ENCODE measurements at regions not wholly inside any gene's neighbourhood (a gene's known extent, or its start where the extent isn't known, plus 50 kb on each side); places are given as distances from the start of the nearest gene placed in this dataset.

GRCh38 chr3:107024551-107025026 is 352.6 kb upstream of the CCDC54 start:
- H3K23ac ChIP-seq (ENCODE audit: low read depth, low read length, poor library complexity): no peak overlapping the region
- no peak overlapping the region for H2AFZ ChIP-seq (ENCODE audit: low read length)
- no peaks in the 10 kb centered on the region for H3K9me3 ChIP-seq (replicated peaks in 1 of 2; ENCODE audit: control insufficient read depth in 2 of 2, insufficient read depth in 1 of 2, low read depth in 1 of 2, low read length in 2 of 2)
- no peaks in the 10 kb centered on the region for H3K27me3 ChIP-seq (ENCODE audit: control insufficient read depth in 3 of 3, insufficient read depth in 3 of 3, low read depth in 1 of 3, low read length in 3 of 3)
- H2AK5ac ChIP-seq (ENCODE audit: low read depth, low read length): no peak overlapping the region
- no peak overlapping the region for H3K4ac ChIP-seq (ENCODE audit: low read length)
- WGBS, 2 donors (ENCODE audit: extremely low coverage in 2 of 2, insufficient read length in 2 of 2, insufficient replicate concordance in 1 of 2): no CpG with 5 or more reads among the region's 2 CpGs
- H3K14ac ChIP-seq (ENCODE audit: low read length): no peak overlapping the region
- no peaks in the 10 kb centered on the region for H3K36me3 ChIP-seq (replicated peaks in 1 of 2; ENCODE audit: control insufficient read depth in 2 of 2, insufficient read depth in 2 of 2, low read length in 2 of 2)
- peaks cover 0 to 5% of the 10 kb centered on the region in 2 donors for H3K4me1 ChIP-seq (ENCODE audit: control insufficient read depth in 2 of 2, insufficient read depth in 1 of 2, low read depth in 1 of 2, low read length in 2 of 2)
- H2BK120ac ChIP-seq (ENCODE audit: low read depth, low read length): no peak overlapping the region
- H4K8ac ChIP-seq (ENCODE audit: low read depth, low read length): no peak overlapping the region
- no peak overlapping the region for H2BK15ac ChIP-seq (ENCODE audit: low read length)
- no peak overlapping the region for H3K9ac ChIP-seq (ENCODE audit: low read depth, low read length, poor library complexity)
- no peak overlapping the region for H4K91ac ChIP-seq (ENCODE audit: low read depth, low read length, poor library complexity)
- H3K18ac ChIP-seq (ENCODE audit: low read length): no peak overlapping the region
- no peak overlapping the region for H3K4me2 ChIP-seq (ENCODE audit: insufficient read depth, low read length, poor library complexity, severe bottlenecking)
- H2BK12ac ChIP-seq (ENCODE audit: low read length): no peak overlapping the region
- H3K4me3 ChIP-seq (ENCODE audit: low read length in 2 of 2): no peak overlapping the region
- no peaks in the 10 kb centered on the region for H3K79me1 ChIP-seq (ENCODE audit: low read depth, low read length)
- no peak overlapping the region for H3K27ac ChIP-seq (replicated peaks; ENCODE audit: low read length)
- H2BK5ac ChIP-seq (ENCODE audit: low read length): no peak overlapping the region
- DNase-seq (ENCODE audit: low spot score): no peak

GRCh38 chr3:107025961-107026360 is 351.3 kb upstream of the CCDC54 start:
- Histone ChIP-seq H4K8ac (ENCODE audit: low read depth, low read length) (no peak overlapping the region), H2BK12ac (ENCODE audit: low read length) (no peak overlapping the region), H2BK5ac (ENCODE audit: low read length) (no peak overlapping the region), H3K4me1 (ENCODE audit: control insufficient read depth in 2 of 2, insufficient read depth in 1 of 2, low read depth in 1 of 2, low read length in 2 of 2) (peaks cover 0 to 5% of the 10 kb centered on the region in 2 donors), H3K18ac (ENCODE audit: low read length) (no peak overlapping the region), H4K91ac (ENCODE audit: low read depth, low read length, poor library complexity) (no peak overlapping the region), H3K4ac (ENCODE audit: low read length) (no peak overlapping the region), H2BK15ac (ENCODE audit: low read length) (no peak overlapping the region), H3K4me2 (ENCODE audit: insufficient read depth, low read length, poor library complexity, severe bottlenecking) (no peak overlapping the region), H3K9me3 (replicated peaks in 1 of 2; ENCODE audit: control insufficient read depth in 2 of 2, insufficient read depth in 1 of 2, low read depth in 1 of 2, low read length in 2 of 2) (no peaks in the 10 kb centered on the region), H3K4me3 (ENCODE audit: low read length in 2 of 2) (no peak overlapping the region), H2AK5ac (ENCODE audit: low read depth, low read length) (no peak overlapping the region), H3K23ac (ENCODE audit: low read depth, low read length, poor library complexity) (no peak overlapping the region), H2AFZ (ENCODE audit: low read length) (no peak overlapping the region), H3K14ac (ENCODE audit: low read length) (no peak overlapping the region), H3K79me1 (ENCODE audit: low read depth, low read length) (no peaks in the 10 kb centered on the region), H3K9ac (ENCODE audit: low read depth, low read length, poor library complexity) (no peak overlapping the region), H3K27ac (replicated peaks; ENCODE audit: low read length) (no peak overlapping the region), H3K27me3 (ENCODE audit: control insufficient read depth in 3 of 3, insufficient read depth in 3 of 3, low read depth in 1 of 3, low read length in 3 of 3) (no peaks in the 10 kb centered on the region), H2BK120ac (ENCODE audit: low read depth, low read length) (no peak overlapping the region), H3K36me3 (replicated peaks in 1 of 2; ENCODE audit: control insufficient read depth in 2 of 2, insufficient read depth in 2 of 2, low read length in 2 of 2) (no peaks in the 10 kb centered on the region)
- no CpG with 5 or more reads among the region's 3 CpGs for WGBS, 2 donors (ENCODE audit: extremely low coverage in 2 of 2, insufficient read length in 2 of 2, insufficient replicate concordance in 1 of 2)
- DNase-seq (ENCODE audit: low spot score): no peak

- no peak overlapping the region for H4K8ac ChIP-seq (ENCODE audit: low read depth, low read length)
- H3K18ac ChIP-seq (ENCODE audit: low read length): no peak overlapping the region
- no peak overlapping the region for H3K9ac ChIP-seq (ENCODE audit: low read depth, low read length, poor library complexity)
- no peak overlapping the region for H2BK12ac ChIP-seq (ENCODE audit: low read length)
- H3K23ac ChIP-seq (ENCODE audit: low read depth, low read length, poor library complexity): no peak overlapping the region
- no peak overlapping the region for H2AFZ ChIP-seq (ENCODE audit: low read length)
- no peak overlapping the region for H3K4ac ChIP-seq (ENCODE audit: low read length)
- no peak overlapping the region for H2BK5ac ChIP-seq (ENCODE audit: low read length)
- no peaks in the 10 kb centered on the region for H3K9me3 ChIP-seq (replicated peaks in 1 of 2; ENCODE audit: control insufficient read depth in 2 of 2, insufficient read depth in 1 of 2, low read depth in 1 of 2, low read length in 2 of 2)
- no CpG with 5 or more reads among the region's 1 CpG for WGBS, 2 donors (ENCODE audit: extremely low coverage in 2 of 2, insufficient read length in 2 of 2, insufficient replicate concordance in 1 of 2)
- no peak overlapping the region for H2BK15ac ChIP-seq (ENCODE audit: low read length)
- H3K79me1 ChIP-seq (ENCODE audit: low read depth, low read length): no peaks in the 10 kb centered on the region
- H3K4me2 ChIP-seq (ENCODE audit: insufficient read depth, low read length, poor library complexity, severe bottlenecking): no peak overlapping the region
- H3K27me3 ChIP-seq (ENCODE audit: control insufficient read depth in 3 of 3, insufficient read depth in 3 of 3, low read depth in 1 of 3, low read length in 3 of 3): no peaks in the 10 kb centered on the region
- no peak overlapping the region for H2AK5ac ChIP-seq (ENCODE audit: low read depth, low read length)
- H3K4me3 ChIP-seq (ENCODE audit: low read length in 2 of 2): no peak overlapping the region
- no peaks in the 10 kb centered on the region for H3K36me3 ChIP-seq (replicated peaks in 1 of 2; ENCODE audit: control insufficient read depth in 2 of 2, insufficient read depth in 2 of 2, low read length in 2 of 2)
- no peak overlapping the region for H2BK120ac ChIP-seq (ENCODE audit: low read depth, low read length)
- DNase-seq (ENCODE audit: low spot score): no peak
- no peak overlapping the region for H4K91ac ChIP-seq (ENCODE audit: low read depth, low read length, poor library complexity)
- peaks cover 0 to 5% of the 10 kb centered on the region in 2 donors for H3K4me1 ChIP-seq (ENCODE audit: control insufficient read depth in 2 of 2, insufficient read depth in 1 of 2, low read depth in 1 of 2, low read length in 2 of 2)
- H3K14ac ChIP-seq (ENCODE audit: low read length): no peak overlapping the region
- H3K27ac ChIP-seq (replicated peaks; ENCODE audit: low read length): no peak overlapping the region
Observed at GRCh38 chr3:107028086-107028485, 349.2 kb upstream of the CCDC54 start.

- Histone ChIP-seq H2BK12ac (ENCODE audit: low read length) (no peak overlapping the region), H3K4ac (ENCODE audit: low read length) (no peak overlapping the region), H4K91ac (ENCODE audit: low read depth, low read length, poor library complexity) (no peak overlapping the region), H3K79me1 (ENCODE audit: low read depth, low read length) (no peaks in the 10 kb centered on the region), H3K4me1 (ENCODE audit: control insufficient read depth in 2 of 2, insufficient read depth in 1 of 2, low read depth in 1 of 2, low read length in 2 of 2) (peaks cover 0 to 5% of the 10 kb centered on the region in 2 donors), H3K18ac (ENCODE audit: low read length) (no peak overlapping the region), H3K36me3 (replicated peaks in 1 of 2; ENCODE audit: control insufficient read depth in 2 of 2, insufficient read depth in 2 of 2, low read length in 2 of 2) (no peaks in the 10 kb centered on the region), H3K27me3 (ENCODE audit: control insufficient read depth in 3 of 3, insufficient read depth in 3 of 3, low read depth in 1 of 3, low read length in 3 of 3) (no peaks in the 10 kb centered on the region), H3K14ac (ENCODE audit: low read length) (no peak overlapping the region), H2BK15ac (ENCODE audit: low read length) (no peak overlapping the region), H2AK5ac (ENCODE audit: low read depth, low read length) (no peak overlapping the region), H2BK120ac (ENCODE audit: low read depth, low read length) (no peak overlapping the region), H2AFZ (ENCODE audit: low read length) (no peak overlapping the region), H4K8ac (ENCODE audit: low read depth, low read length) (no peak overlapping the region), H3K9ac (ENCODE audit: low read depth, low read length, poor library complexity) (no peak overlapping the region), H3K23ac (ENCODE audit: low read depth, low read length, poor library complexity) (no peak overlapping the region), H3K4me3 (ENCODE audit: low read length in 2 of 2) (no peak overlapping the region), H3K4me2 (ENCODE audit: insufficient read depth, low read length, poor library complexity, severe bottlenecking) (no peak overlapping the region), H3K27ac (replicated peaks; ENCODE audit: low read length) (no peak overlapping the region), H2BK5ac (ENCODE audit: low read length) (no peak overlapping the region), H3K9me3 (replicated peaks in 1 of 2; ENCODE audit: control insufficient read depth in 2 of 2, insufficient read depth in 1 of 2, low read depth in 1 of 2, low read length in 2 of 2) (no peaks in the 10 kb centered on the region)
- no CpG with 5 or more reads among the region's 1 CpG for WGBS, 2 donors (ENCODE audit: extremely low coverage in 2 of 2, insufficient read length in 2 of 2, insufficient replicate concordance in 1 of 2)
- DNase-seq (ENCODE audit: low spot score): no peak
Observed at GRCh38 chr3:107028626-107029025, 348.6 kb upstream of the CCDC54 start.

Data from neuronal stem cell (in vitro differentiated cells).